GM19035 (cell line): ENCODE measurements at regions not wholly inside any gene's neighbourhood (a gene's known extent, or its start where the extent isn't known, plus 50 kb on each side); places are given as distances from the start of the nearest gene placed in this dataset.

Source experiments
- ATAC-seq: cut with Tn5 transposase; IDR thresholded peaks from one replicate; pipeline ENCODE4 v1.9.1; 2021; ENCODE audit not compliant: unreplicated experiment

DNA sequence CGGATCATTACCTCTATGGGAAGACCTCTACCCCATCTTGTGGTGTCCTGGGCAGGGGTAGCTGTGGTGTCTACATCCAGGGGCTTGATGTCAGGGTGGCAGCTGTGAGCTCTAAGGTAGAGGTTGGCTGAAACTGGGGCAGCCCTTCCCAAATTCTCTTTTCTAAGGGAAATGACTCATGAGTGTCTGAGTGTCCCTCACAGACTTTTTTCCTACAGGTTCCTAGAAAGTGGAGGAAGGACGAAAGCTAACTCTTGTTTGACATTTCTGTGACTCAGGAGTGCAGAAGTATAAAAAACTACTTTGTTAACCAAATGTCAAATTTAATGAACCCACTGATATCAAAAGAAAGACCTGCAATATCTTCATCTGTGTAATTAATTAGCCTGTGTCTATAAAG lies 481.5 kb downstream of the PDCD6IP start:
- ATAC-seq: no peak

GRCh38 chr3:34283751-34284150 lies 485.3 kb downstream of the PDCD6IP start:
- no peak for ATAC-seq

DNA sequence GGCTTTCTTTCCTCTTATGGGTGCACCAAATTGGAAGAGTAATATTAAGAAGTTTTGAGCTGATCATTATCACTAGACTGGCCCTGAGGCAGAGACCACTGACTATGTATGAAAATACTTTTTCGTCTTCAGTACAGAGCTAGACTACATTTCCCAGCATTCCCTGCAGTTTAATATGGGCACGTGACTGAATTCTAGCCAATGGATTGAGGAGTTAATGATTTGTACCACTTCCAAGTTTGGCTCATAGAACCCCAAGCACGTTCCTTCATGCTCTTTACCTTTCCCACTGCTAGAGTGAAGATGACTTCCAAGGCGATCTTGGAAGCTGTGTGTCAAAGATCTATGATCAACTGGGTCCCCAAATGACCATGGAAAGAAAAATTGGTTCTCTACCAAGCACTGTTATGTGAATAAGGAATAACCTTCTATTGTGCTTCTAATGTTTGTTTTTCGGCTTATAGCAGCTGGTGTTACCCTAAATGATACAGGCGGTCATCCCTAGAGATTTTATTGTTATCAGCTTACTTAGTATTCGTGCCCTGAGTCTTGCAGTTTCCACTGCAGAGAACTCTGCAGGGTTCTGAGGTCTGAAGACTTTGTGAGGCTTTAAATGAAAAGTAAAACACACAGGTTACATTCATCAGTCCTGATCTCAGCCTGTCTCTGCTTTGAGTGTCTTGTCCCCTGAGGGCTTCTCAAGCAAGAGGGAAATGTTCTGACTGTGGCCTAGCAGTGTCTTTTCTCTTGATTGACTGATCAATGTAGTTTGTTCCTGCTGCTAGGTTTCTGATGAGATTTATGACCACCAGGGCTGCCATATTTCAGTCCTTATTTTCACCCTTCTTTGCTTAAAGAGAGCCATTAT lies 486.8 kb downstream of the PDCD6IP start:
- no peak for ATAC-seq

GRCh38 chr3:34285827-34286188 lies 487.4 kb downstream of the PDCD6IP start:
- ATAC-seq: no peak

DNA sequence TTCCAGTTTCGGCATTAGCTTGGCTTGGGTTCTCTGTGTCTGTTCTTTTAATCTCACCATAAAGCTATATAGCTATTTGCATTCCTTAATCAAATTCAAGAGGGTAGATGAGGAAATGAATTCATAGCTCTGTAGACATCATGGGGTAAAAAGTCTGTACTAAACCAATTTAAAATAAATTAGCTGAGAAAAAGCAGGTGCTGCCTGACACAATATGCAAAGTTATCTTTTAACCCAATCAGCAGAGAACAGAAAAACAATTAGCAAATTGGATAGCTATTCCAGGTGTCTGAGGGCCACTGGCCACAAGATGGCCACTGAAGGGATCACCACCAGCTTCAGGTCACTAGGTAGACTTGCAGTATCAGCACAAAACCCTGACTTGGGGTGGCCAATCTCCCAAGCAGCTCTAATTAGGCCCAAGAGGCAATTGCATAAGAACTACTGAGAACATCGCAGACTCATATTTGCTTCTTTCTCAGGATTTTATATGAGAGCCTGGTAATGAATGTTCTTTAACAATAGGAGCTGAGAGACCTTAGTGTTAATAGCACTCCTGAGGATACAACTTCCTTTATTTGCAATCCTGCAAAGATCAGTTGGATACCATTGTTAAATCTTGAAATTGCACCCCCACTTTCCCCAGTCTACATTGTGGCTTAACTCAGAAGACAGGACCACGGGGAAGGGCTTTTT lies 494.3 kb downstream of the PDCD6IP start:
- ATAC-seq: no peak

DNA sequence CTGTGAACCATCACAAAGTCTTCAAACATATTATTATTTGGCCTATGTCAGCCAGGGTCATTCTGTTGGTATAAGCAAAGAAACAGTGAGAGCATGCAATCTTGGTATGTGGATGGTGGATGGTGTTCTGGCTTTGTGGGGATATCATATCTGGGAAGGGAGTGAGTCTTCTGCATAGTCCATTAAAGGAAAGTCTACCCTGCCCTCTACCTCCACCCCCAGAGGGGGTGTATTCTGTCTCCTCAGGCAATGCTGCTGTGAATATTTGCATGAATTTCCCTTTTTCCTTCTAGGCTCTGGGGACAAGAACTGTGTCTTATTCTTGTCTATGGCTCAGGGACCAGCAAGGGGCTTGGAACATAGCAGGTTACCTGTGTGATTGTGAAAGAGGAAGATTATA lies 495.8 kb downstream of the PDCD6IP start:
- ATAC-seq: no peak

DNA sequence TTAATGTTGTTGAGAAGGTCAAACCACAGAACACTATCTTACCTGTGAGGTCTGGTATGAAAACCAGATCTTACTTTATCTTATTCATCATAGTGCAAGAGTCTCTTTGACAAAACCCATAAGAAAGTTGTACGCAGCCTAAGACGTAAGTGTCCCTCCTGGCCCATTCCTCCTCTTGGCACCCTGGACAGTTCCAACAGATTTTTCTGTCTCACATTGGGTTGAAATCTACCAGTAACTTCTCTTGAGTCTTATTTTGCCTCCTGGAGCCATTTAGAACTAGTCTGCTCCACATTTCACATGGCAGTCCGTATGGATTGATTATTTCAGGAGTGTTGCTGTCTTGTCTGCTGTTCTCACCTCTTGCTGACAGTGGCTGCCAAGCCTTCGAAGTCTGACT lies 498.4 kb downstream of the PDCD6IP start:
- ATAC-seq: no peak

DNA sequence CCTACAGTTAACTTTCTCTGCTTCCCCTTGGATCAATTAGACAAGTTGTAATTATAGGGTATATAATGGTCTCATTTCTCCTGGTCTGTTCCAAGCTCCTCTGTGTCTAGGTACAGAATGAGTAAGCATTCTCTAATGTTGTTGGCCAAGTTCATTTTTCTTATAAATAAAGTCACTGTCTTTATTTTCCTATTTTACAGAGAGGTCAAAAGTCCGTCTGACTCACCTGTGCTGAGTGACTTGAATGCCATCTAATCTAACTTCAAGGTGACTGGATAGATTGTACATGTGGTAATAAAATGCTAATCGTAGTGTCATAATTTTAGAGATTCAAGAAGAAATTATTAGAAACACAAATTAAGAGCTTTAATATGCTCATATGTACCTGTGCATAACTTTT lies 500.2 kb downstream of the PDCD6IP start:
- ATAC-seq: no peak

- ATAC-seq: no peak
Observed at GRCh38 chr3:34300621-34301020, 502.2 kb downstream of the PDCD6IP start.

- ATAC-seq: no peak
Observed at GRCh38 chr3:34301313-34301712, 502.9 kb downstream of the PDCD6IP start.

DNA sequence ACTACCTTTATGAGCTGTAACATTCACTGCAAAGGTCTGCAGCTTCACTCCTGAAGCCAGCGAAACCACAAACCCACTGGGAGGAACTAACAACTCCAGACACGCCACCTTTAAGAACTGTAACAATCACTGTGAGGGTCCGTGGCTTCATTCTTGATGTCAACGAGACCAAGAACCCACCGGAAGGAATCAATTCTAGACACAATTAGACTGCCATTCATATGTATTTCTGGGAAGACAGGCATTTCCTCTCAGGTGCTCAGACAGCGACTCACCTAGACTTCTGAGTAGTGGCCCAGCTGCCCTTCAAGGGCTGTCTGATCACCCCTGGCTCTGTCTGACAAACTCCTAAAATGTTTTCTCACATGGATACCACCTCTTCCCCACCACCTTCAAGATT lies 506.8 kb downstream of the PDCD6IP start:
- ATAC-seq: no peak

- no peak for ATAC-seq
Observed at GRCh38 chr3:34312684-34313083, 514.3 kb downstream of the PDCD6IP start.

DNA sequence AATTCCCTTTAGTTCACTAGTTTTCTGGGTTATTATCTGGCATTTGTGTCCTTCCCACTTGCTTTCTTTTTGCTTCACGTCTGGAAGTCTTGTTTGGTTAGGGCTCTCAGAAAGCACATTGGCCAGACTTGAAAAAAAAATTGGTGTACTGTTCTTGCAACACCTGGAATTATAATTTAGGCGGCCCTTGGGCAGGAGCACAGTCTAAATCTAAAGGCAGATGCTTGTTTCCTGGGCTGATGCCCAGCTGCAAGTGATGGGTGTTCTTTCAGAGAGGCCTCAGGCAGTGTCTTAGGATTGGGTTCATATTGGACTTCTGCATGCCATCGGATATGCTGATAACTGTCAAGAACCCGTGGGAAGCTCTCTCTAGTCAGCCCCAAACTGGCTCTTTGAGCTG lies 521.5 kb downstream of the PDCD6IP start:
- no peak for ATAC-seq

DNA sequence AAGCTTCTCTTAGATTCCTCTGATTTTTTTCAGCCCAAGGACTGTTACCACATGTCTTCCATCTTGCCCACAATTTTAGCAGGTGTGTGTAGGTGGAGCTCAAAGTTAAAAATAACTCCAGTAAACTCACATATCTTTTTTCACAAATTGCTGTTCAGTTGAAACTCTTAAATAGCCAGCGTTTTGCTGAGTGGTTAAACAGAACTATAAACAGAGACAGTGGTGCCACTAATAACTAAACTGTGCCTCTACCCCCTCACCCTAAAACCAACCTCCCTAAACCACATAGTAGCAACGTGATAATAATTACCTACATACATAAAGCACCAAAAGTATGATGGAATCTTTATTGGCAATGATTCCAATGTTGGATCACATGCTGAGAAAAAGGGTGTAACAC lies 525.1 kb downstream of the PDCD6IP start:
- peak; percentile 69 for ATAC-seq

- no peak for ATAC-seq
Observed at GRCh38 chr3:34346656-34347055, 548.2 kb downstream of the PDCD6IP start.

- no peak for ATAC-seq
Observed at GRCh38 chr3:34351882-34352777, 553.7 kb downstream of the PDCD6IP start.

DNA sequence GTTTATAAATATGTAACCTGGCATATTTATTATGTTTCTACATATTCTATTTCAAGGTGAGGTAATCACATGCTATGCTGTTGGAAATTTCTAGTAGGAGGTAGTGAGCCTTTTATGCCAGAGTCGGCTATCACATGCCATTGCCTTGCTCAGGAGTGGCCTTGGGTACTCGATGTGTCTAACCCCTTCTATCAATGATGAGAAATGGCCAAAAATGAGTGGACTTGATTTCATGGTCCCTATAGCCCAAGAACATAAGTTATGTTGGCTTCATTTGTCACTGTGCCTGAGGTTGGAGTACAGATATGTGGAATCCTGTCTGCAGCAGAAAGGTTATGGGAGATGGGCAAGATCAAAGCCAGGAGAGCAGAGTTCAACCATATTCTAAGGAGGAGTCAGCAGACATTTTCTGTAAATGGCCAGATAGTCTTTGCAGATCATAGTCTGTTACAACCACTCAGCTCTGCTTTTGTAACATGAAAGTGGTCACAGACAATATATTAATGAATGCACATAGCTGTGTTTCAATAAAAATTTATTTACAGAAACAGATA lies 554.4 kb downstream of the PDCD6IP start:
- ATAC-seq: no peak

DNA sequence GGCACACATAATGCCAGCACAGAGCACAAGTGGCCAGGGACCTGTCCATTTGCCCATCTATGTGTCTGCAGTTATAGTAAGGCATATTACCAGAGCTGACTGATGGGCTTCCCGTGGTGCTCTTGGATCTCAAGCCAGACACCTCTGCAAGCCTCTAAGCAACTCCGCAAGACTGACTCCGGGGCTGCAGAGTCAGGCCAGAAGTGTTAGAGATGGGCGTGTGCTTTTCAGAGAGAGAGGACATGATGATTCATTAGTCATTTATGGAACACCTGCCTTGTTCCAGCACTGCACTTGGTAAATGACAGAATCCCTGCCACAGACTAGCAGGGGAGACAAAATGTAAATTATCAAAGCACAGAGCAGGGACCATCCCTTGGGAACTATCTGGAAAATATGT lies 559.0 kb downstream of the PDCD6IP start:
- ATAC-seq: no peak

GRCh38 chr3:34359064-34359463 lies 560.6 kb downstream of the PDCD6IP start:
- ATAC-seq: no peak

GRCh38 chr3:34360713-34361112 lies 562.3 kb downstream of the PDCD6IP start:
- ATAC-seq: no peak

DNA sequence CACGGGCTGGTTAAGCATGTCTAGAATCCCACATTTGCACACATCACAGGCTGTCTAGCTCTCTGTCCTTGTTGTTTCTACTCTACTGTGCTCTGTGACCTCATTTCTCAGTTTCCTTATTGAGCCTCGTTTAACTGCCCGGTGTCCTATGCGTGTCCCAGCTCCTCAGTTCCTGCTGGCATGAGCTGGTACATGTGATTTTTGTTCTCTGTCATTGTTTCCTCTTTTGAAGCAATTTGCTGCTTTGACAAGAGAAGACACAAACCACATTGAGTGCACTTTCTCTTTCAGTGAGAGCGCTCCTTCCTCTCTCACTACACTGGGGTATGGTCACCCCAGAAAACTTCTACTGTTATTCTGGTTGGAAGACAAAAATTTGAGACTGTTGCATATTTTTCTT lies 563.5 kb downstream of the PDCD6IP start:
- peak; percentile 92 for ATAC-seq
